ENCODE measurements at regions not wholly inside any gene's neighbourhood (a gene's known extent, or its start where the extent isn't known, plus 50 kb on each side); places are given as distances from the start of the nearest gene placed in this dataset.

GRCh38 chrY:11022734-11023133 lies 1495.1 kb downstream of the TSPY10 start:
- DNase-seq (no peak), ATAC-seq (ENCODE audit: low read depth) (no peak)
- Histone ChIP-seq H4K20me1 (ENCODE audit: control insufficient read depth, insufficient read depth, low read length, poor library complexity, severe bottlenecking) (no peaks in the 10 kb centered on the region), H3K79me2 (ENCODE audit: control insufficient read depth, insufficient read depth, low read length) (no peaks in the 10 kb centered on the region), H3K36me3 (replicated peaks in 1 of 2; ENCODE audit: control extremely low read depth in 1 of 2, control insufficient read depth in 1 of 2, extremely low read depth in 1 of 2, insufficient read depth in 2 of 2, low read length in 1 of 2) (no peaks in the 10 kb centered on the region), H3K4me1 (ENCODE audit: control insufficient read depth in 2 of 2, insufficient read depth in 2 of 2, low read length in 2 of 2) (no peaks in the 10 kb centered on the region), H3K9ac (ENCODE audit: low read length) (no peak overlapping the region), H3K27me3 (replicated peaks in 1 of 4; ENCODE audit: control extremely low read depth in 1 of 4, control insufficient read depth in 3 of 4, insufficient read depth in 4 of 4, low read length in 3 of 4) (no peaks in the 10 kb centered on the region), H3K4me3 (ENCODE audit: control extremely low read depth in 1 of 5, extremely low read depth in 1 of 5, insufficient read depth in 1 of 5, low read depth in 2 of 5, low read length in 4 of 5) (no peak overlapping the region), H2AFZ (ENCODE audit: insufficient read depth, low read depth, low read length, poor library complexity, severe bottlenecking) (no peak overlapping the region), H3K4me2 (replicated peaks; ENCODE audit: low read depth, low read length, poor library complexity, severe bottlenecking) (no peak overlapping the region), H3K9me3 (ENCODE audit: control extremely low read depth in 1 of 3, control insufficient read depth in 2 of 3, insufficient read depth in 1 of 3, low read length in 2 of 3) (peaks cover 0 to 47% (median 10%) of the 10 kb centered on the region in 3 donors), H3K27ac (ENCODE audit: low read length in 2 of 2) (no peak overlapping the region)
- WGBS (ENCODE audit: insufficient coverage) = 90% methylated on average over 1 of the region's 1 CpG
- H3K4me1 Mint-ChIP-seq = no peaks in the 10 kb centered on the region
- no peaks in the 10 kb centered on the region for H3K27me3 Mint-ChIP-seq
- intact Hi-C loops (cut with micrococcal nuclease) = no loop called here
- peaks cover 35% of the 10 kb centered on the region for H3K9me3 Mint-ChIP-seq (ENCODE audit: insufficient read depth)
- H3K4me3 Mint-ChIP-seq = no peak overlapping the region
- TF ChIP-seq EZH2 (IDR thresholded peaks at IDR 0.05; ENCODE audit: borderline replicate concordance, insufficient read depth, low read depth, low read length, poor library complexity, severe bottlenecking) (no peak), CTCF (IDR thresholded peaks at IDR 0.05) (no peak)
- H3K27ac Mint-ChIP-seq = no peak overlapping the region
- ChIA-PET CTCF (no interaction called here), POLR2A (no interaction called here)

GRCh38 chrY:11044234-11044883 lies 1516.7 kb downstream of the TSPY10 start:
- DNase-seq (no peak), ATAC-seq (ENCODE audit: low read depth) (no peak)
- Histone ChIP-seq H3K9ac (ENCODE audit: low read length) (no peak overlapping the region), H3K9me3 (ENCODE audit: control extremely low read depth in 1 of 3, control insufficient read depth in 2 of 3, insufficient read depth in 1 of 3, low read length in 2 of 3) (peaks cover 0 to 15% (median 0%) of the 10 kb centered on the region in 3 donors), H3K4me2 (replicated peaks; ENCODE audit: low read depth, low read length, poor library complexity, severe bottlenecking) (no peak overlapping the region), H3K4me3 (ENCODE audit: control extremely low read depth in 1 of 5, extremely low read depth in 1 of 5, insufficient read depth in 1 of 5, low read depth in 2 of 5, low read length in 4 of 5) (no peak overlapping the region), H3K27ac (ENCODE audit: low read length in 2 of 2) (no peak overlapping the region), H3K36me3 (replicated peaks in 1 of 2; ENCODE audit: control extremely low read depth in 1 of 2, control insufficient read depth in 1 of 2, extremely low read depth in 1 of 2, insufficient read depth in 2 of 2, low read length in 1 of 2) (no peaks in the 10 kb centered on the region), H3K79me2 (ENCODE audit: control insufficient read depth, insufficient read depth, low read length) (no peaks in the 10 kb centered on the region), H4K20me1 (ENCODE audit: control insufficient read depth, insufficient read depth, low read length, poor library complexity, severe bottlenecking) (no peaks in the 10 kb centered on the region), H3K27me3 (replicated peaks in 1 of 4; ENCODE audit: control extremely low read depth in 1 of 4, control insufficient read depth in 3 of 4, insufficient read depth in 4 of 4, low read length in 3 of 4) (no peaks in the 10 kb centered on the region), H2AFZ (ENCODE audit: insufficient read depth, low read depth, low read length, poor library complexity, severe bottlenecking) (no peak overlapping the region), H3K4me1 (ENCODE audit: control insufficient read depth in 2 of 2, insufficient read depth in 2 of 2, low read length in 2 of 2) (no peaks in the 10 kb centered on the region)
- POLR2A ChIA-PET = no interaction called here
- TF ChIP-seq CTCF (IDR thresholded peaks at IDR 0.05) (no peak), EZH2 (IDR thresholded peaks at IDR 0.05; ENCODE audit: borderline replicate concordance, insufficient read depth, low read depth, low read length, poor library complexity, severe bottlenecking) (no peak)
- peaks cover 18% of the 10 kb centered on the region for H3K9me3 Mint-ChIP-seq (ENCODE audit: insufficient read depth)
- WGBS (ENCODE audit: insufficient coverage) = 100% methylated on average over 2 of the region's 7 CpGs
- H3K27me3 Mint-ChIP-seq = no peaks in the 10 kb centered on the region
- intact Hi-C loops (cut with micrococcal nuclease) = no loop called here
- H3K4me1 Mint-ChIP-seq = no peaks in the 10 kb centered on the region
- no peak overlapping the region for H3K4me3 Mint-ChIP-seq
- H3K27ac Mint-ChIP-seq = no peak overlapping the region
- CTCF ChIA-PET = no interaction called here

Measured in B cell (primary cell).